ENCODE measurements at regions not wholly inside any gene's neighbourhood (a gene's known extent, or its start where the extent isn't known, plus 50 kb on each side); places are given as distances from the start of the nearest gene placed in this dataset.
A peak's percentile ranks its signal among the peaks of the same experiment; 100 is the strongest.
"Not testable (repeated sequence)": the region's sequence is repeated elsewhere in the genome, so short reads cannot be mapped to it uniquely, and the experiment has no call there.

GRCh38 chr2:215664847-215665525 lies 229.1 kb upstream of the FN1 start:
- peak; percentile 95 for DNase-seq (ENCODE audit: low read depth)

GRCh38 chr2:215662715-215663114 lies 226.8 kb upstream of the FN1 start:
- no peak for DNase-seq (ENCODE audit: low read depth)

- DNase-seq (ENCODE audit: low read depth): peak; percentile 75
Observed at GRCh38 chr2:215660687-215661086, 224.8 kb upstream of the FN1 start.

DNA sequence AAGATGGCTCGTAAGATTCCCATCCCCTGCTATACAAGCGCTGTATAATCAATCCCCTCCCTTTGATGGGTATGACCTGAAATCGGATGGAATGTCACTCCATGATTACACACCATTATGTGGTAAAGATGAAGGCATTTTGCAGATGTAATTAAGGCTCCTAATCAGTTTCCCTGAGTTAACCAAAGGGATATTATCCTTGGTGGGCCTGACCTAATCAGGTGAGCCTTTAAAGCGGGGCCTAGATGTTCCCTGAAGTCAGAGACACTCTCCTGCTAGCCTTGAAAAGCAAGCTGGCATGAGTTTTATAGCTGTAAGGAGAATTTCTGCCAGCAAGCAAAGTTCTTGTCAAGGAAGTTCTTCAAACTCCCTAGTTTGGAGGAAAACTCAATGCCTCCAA lies 223.8 kb upstream of the FN1 start:
- no peak for DNase-seq (ENCODE audit: low read depth)

GRCh38 chr2:215658635-215659305 lies 222.9 kb upstream of the FN1 start:
- no peak for DNase-seq (ENCODE audit: low read depth)

GRCh38 chr2:215657844-215658243 lies 222.0 kb upstream of the FN1 start:
- DNase-seq (ENCODE audit: low read depth): peak; percentile 98

DNA sequence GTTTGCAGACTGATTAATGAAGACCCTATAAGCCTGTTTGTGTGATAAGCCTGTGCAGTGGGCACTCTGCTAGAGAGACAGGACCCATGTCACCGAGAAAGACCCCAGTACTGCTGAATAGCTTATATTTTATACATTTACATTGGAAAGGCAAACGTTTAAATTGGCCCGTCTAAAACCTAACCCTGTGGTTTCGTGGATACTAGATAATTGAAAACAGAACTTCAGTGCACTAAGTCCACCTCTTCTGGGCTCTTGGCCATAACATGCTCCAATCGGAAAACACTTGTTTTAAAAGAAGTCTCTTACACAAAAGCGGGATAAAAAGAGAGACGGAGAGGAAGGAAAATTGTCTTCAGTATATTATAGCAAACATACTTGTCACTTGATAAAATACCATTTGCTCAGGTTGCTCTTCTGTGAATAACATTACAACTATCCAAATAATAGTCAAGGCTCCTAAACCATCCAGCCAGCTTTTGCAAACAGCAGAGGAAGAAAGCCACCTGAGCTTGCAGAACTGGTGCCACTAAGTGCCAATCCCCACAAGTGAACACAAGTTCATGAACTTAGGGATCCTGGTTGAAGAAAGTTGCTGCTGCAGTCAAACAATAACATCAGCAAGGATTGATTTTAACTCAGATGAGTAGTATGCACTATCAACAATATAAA lies 218.4 kb upstream of the FN1 start:
- no peak for DNase-seq (ENCODE audit: low read depth)

- DNase-seq (ENCODE audit: low read depth): no peak
Observed at GRCh38 chr2:215653344-215654030, 217.6 kb upstream of the FN1 start.

- DNase-seq (ENCODE audit: low read depth): peak; percentile 77
Observed at GRCh38 chr2:215652388-215652787, 216.5 kb upstream of the FN1 start.

- no peak for DNase-seq (ENCODE audit: low read depth)
Observed at GRCh38 chr2:215651412-215651811, 215.5 kb upstream of the FN1 start.

GRCh38 chr2:215644233-215644897 lies 208.5 kb upstream of the FN1 start:
- DNase-seq (ENCODE audit: low read depth): no peak

DNA sequence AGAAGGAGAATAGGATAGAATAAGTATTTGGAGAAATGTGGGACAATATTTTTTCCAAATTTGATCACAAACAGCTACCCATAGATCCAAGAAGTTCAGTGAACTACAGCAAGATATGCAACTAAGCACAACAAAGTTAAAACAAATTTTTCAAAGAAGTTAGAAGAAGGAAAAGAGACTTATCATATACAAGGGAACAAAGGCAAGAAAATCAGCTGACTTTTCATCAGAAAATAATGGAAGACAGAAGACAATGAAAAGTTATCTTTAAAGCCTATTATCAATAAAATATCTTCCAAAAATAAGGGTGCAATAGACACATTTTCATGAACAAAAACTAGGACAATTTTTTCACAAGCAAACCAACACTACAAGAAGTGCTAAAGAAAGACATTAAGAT lies 202.8 kb upstream of the FN1 start:
- no peak for DNase-seq (ENCODE audit: low read depth)

- DNase-seq (ENCODE audit: low read depth): no peak
Observed at GRCh38 chr2:215637651-215638050, 201.8 kb upstream of the FN1 start.

GRCh38 chr2:215636816-215637215 lies 200.9 kb upstream of the FN1 start:
- no peak for DNase-seq (ENCODE audit: low read depth)

DNA sequence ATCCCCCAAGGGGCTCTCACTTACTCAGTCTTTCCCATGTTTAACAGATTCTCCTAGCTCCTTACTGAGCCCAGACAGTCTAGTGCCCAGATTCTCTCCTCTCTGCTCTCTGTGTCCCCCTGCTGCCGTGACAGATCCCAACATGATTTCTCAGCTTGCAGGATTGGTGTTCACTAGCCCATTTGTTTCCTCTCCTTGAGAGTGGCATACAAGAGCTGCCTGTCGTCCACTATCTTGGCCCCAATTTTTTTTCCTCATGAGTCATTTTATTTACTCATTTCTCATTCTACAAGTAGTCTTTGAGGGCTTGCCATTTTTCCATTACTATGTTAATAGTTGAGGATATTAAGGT lies 199.9 kb upstream of the FN1 start:
- peak; percentile 75 for DNase-seq (ENCODE audit: low read depth)

GRCh38 chr2:215635071-215635787 lies 199.4 kb upstream of the FN1 start:
- peak; percentile 34 for DNase-seq (ENCODE audit: low read depth)

GRCh38 chr2:215633360-215633759 lies 197.5 kb upstream of the FN1 start:
- DNase-seq (ENCODE audit: low read depth): no peak

DNA sequence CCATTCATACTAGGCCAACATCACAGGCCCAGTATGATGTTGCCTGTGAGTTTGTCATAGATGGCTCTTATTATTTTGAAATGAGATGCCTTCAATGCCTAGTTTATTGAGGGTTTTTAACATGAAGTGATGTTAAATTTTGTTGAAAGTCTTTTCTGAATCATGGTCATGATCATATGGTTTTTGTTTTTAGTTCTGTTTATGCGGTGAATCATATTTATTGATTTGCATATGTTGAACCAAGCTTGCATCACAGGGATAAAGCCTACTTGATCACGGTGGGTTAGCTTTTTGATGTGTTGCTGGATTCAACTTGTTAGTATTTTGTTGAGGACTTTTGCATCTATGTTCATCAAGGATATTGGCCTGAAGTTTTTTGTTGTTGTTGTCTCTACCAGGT lies 195.8 kb upstream of the FN1 start:
- no peak for DNase-seq (ENCODE audit: low read depth)

DNA sequence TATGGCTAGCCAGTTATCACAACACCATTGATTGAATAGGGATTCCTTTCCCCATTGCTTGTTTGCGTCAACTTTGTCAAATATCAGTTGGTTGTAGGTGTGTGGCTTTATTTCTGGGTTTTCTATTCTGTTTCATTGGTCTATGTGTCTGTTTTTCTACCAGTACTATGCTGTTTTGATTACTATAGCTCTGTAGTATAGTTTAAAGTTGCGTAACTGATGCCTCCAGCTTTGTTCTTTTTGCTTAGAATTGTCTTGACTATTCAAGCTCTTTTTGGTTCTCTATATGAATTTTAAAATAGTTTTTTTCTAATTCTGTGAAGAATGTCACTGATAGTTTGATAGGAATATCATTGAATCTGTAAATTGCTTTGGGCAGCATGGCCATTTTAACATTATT lies 194.9 kb upstream of the FN1 start:
- not testable (repeated sequence) for DNase-seq (ENCODE audit: low read depth)

DNA sequence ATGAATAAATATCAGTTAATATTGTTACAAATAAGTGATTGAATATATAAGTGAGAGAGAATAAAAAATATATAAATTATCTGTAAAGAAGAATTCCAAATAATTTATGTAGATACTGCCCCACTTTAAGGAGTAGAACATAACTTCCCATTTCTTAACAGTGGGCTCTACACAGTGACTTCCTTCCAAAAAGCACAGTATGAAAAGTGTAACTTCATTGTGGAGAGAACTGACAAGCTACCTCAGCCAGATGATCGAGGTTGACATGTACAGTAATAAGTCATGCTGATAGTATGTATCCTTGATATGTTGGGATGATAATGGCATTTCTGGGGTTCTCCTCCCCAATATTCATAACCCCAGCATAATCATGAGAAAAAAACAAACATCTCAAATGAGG lies 191.9 kb upstream of the FN1 start:
- DNase-seq (ENCODE audit: low read depth): no peak

GRCh38 chr2:215626812-215627281 lies 191.0 kb upstream of the FN1 start:
- DNase-seq (ENCODE audit: low read depth): no peak

Measured in LHCN-M2 (cell line).